ENCODE measurements at regions not wholly inside any gene's neighbourhood (a gene's known extent, or its start where the extent isn't known, plus 50 kb on each side); places are given as distances from the start of the nearest gene placed in this dataset.

DNA sequence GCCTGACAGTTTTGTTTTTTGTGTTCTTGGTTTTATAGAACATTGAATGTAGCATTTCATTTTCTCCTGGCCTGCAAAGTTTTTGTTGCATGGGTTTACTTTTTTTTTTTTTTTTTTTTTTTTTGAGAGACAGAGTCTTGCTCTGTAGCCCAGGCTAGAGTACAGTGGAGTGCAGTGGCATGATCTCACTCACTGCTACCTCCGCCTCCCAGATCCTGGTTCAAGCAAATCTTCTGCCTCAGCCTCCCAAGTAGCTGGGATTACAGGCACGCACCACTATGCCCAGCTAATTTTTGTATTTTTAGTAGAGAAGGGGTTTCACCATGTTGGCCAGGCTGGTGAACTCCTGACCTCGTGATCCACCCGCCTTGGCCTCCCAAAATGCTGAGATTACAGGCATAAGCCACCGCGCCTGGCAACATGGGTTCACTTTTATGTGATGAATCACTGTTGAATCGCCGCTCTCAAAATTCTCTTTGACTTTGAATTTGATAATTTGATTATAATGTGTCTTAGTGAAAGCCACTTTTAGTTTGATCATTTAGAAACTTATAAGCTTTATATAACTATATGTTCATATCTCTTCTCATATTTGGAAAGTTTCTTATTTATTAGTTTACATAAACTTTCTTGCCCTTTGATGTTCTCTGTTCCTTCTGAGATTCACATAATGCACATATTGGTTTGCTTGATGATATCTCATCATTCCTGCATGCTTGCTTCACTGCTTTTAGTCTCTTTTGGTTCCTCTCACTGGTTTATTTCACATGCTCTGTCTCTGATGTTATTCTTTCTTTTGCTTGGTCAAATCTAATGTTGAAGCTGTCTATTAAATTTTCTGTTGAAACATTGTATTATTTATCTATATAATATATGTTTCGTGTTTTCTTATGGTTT is 589.0 kb upstream of the CNTN5 start:
- no peak overlapping the region for H3K27ac Mint-ChIP-seq (ENCODE audit: unreplicated experiment)
- H3K9me3 Mint-ChIP-seq (ENCODE audit: unreplicated experiment), result peaks cover 20% of the 10 kb centered on the region
- BruUV-seq (replicated peaks), result no TSS peak

DNA sequence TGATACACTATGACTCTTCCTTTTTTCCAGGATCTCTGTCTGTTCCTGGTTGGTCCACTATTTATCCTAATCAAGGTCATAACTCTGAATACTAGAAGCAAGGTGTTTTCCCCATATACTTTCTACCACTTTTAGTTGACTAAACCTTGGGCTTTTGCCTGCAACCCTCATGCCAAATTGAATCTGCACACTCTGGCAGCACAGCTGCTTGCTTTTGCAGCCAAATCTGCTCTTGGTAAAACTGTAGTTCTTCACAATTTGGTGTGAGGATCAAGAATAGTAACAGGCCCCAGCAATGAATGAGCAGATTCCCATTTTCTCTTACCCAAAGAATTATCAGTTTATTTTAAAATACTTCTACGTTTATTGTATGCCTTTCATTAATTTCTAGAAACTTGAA is 586.5 kb upstream of the CNTN5 start:
- Histone ChIP-seq H3K4me1 (no peaks in the 10 kb centered on the region), H3K36me3 (ENCODE audit: control insufficient read depth, insufficient read depth, low read length) (no peaks in the 10 kb centered on the region), H3K4me3 (ENCODE audit: low read depth, low read length) (no peak overlapping the region), H3K27me3 (replicated peaks; ENCODE audit: control insufficient read depth, insufficient read depth, low read length) (no peaks in the 10 kb centered on the region), H3K9me3 (no peaks in the 10 kb centered on the region)
- POLR2A ChIA-PET, result no interaction called here
- no peak for DNase-seq
- Mint-ChIP-seq H3K36me3 (ENCODE audit: insufficient read depth, unreplicated experiment) (no peaks in the 10 kb centered on the region), H3K27ac (ENCODE audit: unreplicated experiment) (no peak overlapping the region), H3K9me3 (ENCODE audit: unreplicated experiment) (peaks cover 14% of the 10 kb centered on the region), H3K27me3 (ENCODE audit: insufficient read depth, unreplicated experiment) (no peaks in the 10 kb centered on the region), H3K4me3 (ENCODE audit: unreplicated experiment) (no peak overlapping the region), H3K4me1 (ENCODE audit: low read depth, unreplicated experiment) (no peaks in the 10 kb centered on the region)
- TF ChIP-seq, protein P1, sequence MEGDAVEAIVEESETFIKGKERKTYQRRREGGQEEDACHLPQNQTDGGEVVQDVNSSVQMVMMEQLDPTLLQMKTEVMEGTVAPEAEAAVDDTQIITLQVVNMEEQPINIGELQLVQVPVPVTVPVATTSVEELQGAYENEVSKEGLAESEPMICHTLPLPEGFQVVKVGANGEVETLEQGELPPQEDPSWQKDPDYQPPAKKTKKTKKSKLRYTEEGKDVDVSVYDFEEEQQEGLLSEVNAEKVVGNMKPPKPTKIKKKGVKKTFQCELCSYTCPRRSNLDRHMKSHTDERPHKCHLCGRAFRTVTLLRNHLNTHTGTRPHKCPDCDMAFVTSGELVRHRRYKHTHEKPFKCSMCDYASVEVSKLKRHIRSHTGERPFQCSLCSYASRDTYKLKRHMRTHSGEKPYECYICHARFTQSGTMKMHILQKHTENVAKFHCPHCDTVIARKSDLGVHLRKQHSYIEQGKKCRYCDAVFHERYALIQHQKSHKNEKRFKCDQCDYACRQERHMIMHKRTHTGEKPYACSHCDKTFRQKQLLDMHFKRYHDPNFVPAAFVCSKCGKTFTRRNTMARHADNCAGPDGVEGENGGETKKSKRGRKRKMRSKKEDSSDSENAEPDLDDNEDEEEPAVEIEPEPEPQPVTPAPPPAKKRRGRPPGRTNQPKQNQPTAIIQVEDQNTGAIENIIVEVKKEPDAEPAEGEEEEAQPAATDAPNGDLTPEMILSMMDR (IDR thresholded peaks at IDR 0.05; ENCODE audit: insufficient read depth in 1 of 2, low read depth in 1 of 2, low read length in 1 of 2, severe bottlenecking in 1 of 2, unreplicated experiment in 1 of 2), result no peak
- no TSS peak for BruUV-seq (replicated peaks)
- intact Hi-C loops (cut with micrococcal nuclease; ENCODE audit: unreplicated experiment), result no loop called here
- CTCF ChIA-PET, result no interaction called here

More for the DNA sequence above, 589.0 kb upstream of the CNTN5 start:
- POLR2A ChIA-PET, result no interaction called here
- no peaks in the 10 kb centered on the region for H3K27me3 Mint-ChIP-seq (ENCODE audit: insufficient read depth, unreplicated experiment)
- no peak for DNase-seq
- no peak overlapping the region for H3K4me3 Mint-ChIP-seq (ENCODE audit: unreplicated experiment)
- no peaks in the 10 kb centered on the region for H3K4me1 Mint-ChIP-seq (ENCODE audit: low read depth, unreplicated experiment)
- Histone ChIP-seq H3K4me1 (no peaks in the 10 kb centered on the region), H3K36me3 (ENCODE audit: control insufficient read depth, insufficient read depth, low read length) (no peaks in the 10 kb centered on the region), H3K4me3 (ENCODE audit: low read depth, low read length) (no peak overlapping the region), H3K9me3 (peaks cover 10% of the 10 kb centered on the region), H3K27me3 (replicated peaks; ENCODE audit: control insufficient read depth, insufficient read depth, low read length) (no peaks in the 10 kb centered on the region)
- CTCF ChIA-PET, result no interaction called here
- no peaks in the 10 kb centered on the region for H3K36me3 Mint-ChIP-seq (ENCODE audit: insufficient read depth, unreplicated experiment)
- intact Hi-C loops (cut with micrococcal nuclease; ENCODE audit: unreplicated experiment), result no loop called here
- TF ChIP-seq, protein P1 (IDR thresholded peaks at IDR 0.05; ENCODE audit: insufficient read depth in 1 of 2, low read depth in 1 of 2, low read length in 1 of 2, severe bottlenecking in 1 of 2, unreplicated experiment in 1 of 2), result no peak

DNA sequence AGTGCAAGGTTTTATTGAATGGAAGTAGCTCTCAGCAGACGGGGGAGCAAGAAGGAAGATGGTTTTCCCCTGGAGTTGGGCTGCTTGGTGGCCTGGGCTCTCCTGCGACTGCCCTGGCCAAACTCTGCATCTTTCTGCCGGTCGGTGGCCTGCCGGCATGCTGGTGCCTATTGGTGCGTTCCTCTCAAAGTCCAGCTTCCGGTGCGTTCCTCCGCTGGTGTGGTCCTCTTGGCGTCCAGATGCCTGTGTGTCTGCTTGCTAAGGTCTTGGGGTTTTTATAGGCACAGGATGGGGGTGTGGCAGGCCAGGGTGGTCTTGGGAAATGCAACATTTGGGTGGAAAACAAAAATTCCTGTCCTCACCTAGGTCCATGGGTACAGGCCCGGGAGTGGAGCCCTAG is 567.4 kb upstream of the CNTN5 start:
- H3K4me1 Mint-ChIP-seq (ENCODE audit: low read depth, unreplicated experiment), result no peaks in the 10 kb centered on the region
- H3K4me1 ChIP-seq, result no peaks in the 10 kb centered on the region
- DNase-seq, result no peak
- peaks cover 10% of the 10 kb centered on the region for H3K27me3 Mint-ChIP-seq (ENCODE audit: insufficient read depth, unreplicated experiment)
- H3K4me3 Mint-ChIP-seq (ENCODE audit: unreplicated experiment), result no peak overlapping the region
- intact Hi-C loops (cut with micrococcal nuclease; ENCODE audit: unreplicated experiment), result loop anchor here (10.0 kb wide), 1 partner anchor 1281 kb away; no protein-coding TSS in a partner anchor
- H3K9me3 Mint-ChIP-seq (ENCODE audit: unreplicated experiment), result no peaks in the 10 kb centered on the region
- TF ChIP-seq, protein P1 (IDR thresholded peaks at IDR 0.05; ENCODE audit: insufficient read depth in 1 of 2, low read depth in 1 of 2, low read length in 1 of 2, severe bottlenecking in 1 of 2, unreplicated experiment in 1 of 2), result no peak
- ChIA-PET POLR2A (no interaction called here), CTCF (no interaction called here)
- H3K27ac Mint-ChIP-seq (ENCODE audit: unreplicated experiment), result no peak overlapping the region
- H3K27me3 ChIP-seq (replicated peaks; ENCODE audit: control insufficient read depth, insufficient read depth, low read length), result no peaks in the 10 kb centered on the region
- H3K9me3 ChIP-seq, result no peaks in the 10 kb centered on the region; the same call in 1 of the 2 replicates
- no peaks in the 10 kb centered on the region for H3K36me3 Mint-ChIP-seq (ENCODE audit: insufficient read depth, unreplicated experiment)
- no peak overlapping the region for H3K4me3 ChIP-seq (ENCODE audit: low read depth, low read length)
- no TSS peak for BruUV-seq (replicated peaks)
- H3K36me3 ChIP-seq (ENCODE audit: control insufficient read depth, insufficient read depth, low read length), result no peaks in the 10 kb centered on the region
